GM12891 (cell line): ENCODE measurements at regions not wholly inside any gene's neighbourhood (a gene's known extent, or its start where the extent isn't known, plus 50 kb on each side); places are given as distances from the start of the nearest gene placed in this dataset.

ENCODE experiments used
- DNase-seq: peaks from one replicate; pipeline ENCODE4 v3.0.0; 2011; ENCODE audit warnings: low spot score; ENCODE audit not compliant: insufficient read length
- FAIRE-seq: peaks from 2 replicates; lab custom pipeline; 2011; peaks lifted over from hg19 to GRCh38; lab: Jason Lieb, UNC
- PAX5 ChIP-seq: IDR thresholded peaks from 2 replicates; pipeline ENCODE4 v1.6.1; 2011; ENCODE audit warnings: low read length, moderate library complexity, mild to moderate bottlenecking; ENCODE audit not compliant: insufficient read depth, severe bottlenecking
- POLR2A ChIP-seq: IDR thresholded peaks from 2 replicates; pipeline ENCODE4 v1.6.1; 2011; ENCODE audit warnings: low read depth, low read length, control low read depth
- POLR2AphosphoS5 ChIP-seq: IDR thresholded peaks from 2 replicates; pipeline ENCODE4 v1.6.1; 2011; ENCODE audit warnings: low read depth, low read length, control low read depth
- POU2F2 ChIP-seq: IDR thresholded peaks from 2 replicates; pipeline ENCODE4 v1.6.1; 2011; ENCODE audit warnings: low read depth, mild to moderate bottlenecking, control low read depth, low read length, moderate library complexity
- SPI1 ChIP-seq: IDR thresholded peaks from 2 replicates; pipeline ENCODE4 v1.6.1; 2011; ENCODE audit warnings: low read depth, low read length, control low read depth
- TAF1 ChIP-seq: IDR thresholded peaks from 2 replicates; pipeline ENCODE4 v1.6.1; 2011; ENCODE audit warnings: low read depth, low read length, control low read depth

DNA sequence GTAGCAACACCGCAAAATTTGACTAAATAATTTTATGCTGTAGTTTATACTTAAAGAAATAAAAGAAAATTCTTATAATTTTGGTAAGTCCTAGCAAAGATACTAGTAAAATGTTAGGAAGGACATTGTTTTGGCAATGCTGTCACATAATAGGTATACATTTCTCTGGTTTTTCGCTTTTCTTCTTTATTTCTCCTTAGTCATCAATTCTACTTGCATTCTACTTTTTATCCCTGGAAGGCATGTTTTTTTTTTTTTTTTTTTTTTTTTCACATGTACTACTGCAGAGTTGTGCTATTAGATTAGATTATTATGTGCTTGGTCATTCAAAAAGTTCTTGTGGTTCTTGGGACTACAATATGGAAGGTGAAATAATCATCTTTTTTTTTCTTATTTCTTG lies 1421.2 kb downstream of the SI start:
- TF ChIP-seq TAF1 (no peak), POLR2AphosphoS5 (no peak), SPI1 (no peak), PAX5 (no peak), POU2F2 (no peak), POLR2A (no peak)
- FAIRE-seq (no peak), DNase-seq (no peak)

DNA sequence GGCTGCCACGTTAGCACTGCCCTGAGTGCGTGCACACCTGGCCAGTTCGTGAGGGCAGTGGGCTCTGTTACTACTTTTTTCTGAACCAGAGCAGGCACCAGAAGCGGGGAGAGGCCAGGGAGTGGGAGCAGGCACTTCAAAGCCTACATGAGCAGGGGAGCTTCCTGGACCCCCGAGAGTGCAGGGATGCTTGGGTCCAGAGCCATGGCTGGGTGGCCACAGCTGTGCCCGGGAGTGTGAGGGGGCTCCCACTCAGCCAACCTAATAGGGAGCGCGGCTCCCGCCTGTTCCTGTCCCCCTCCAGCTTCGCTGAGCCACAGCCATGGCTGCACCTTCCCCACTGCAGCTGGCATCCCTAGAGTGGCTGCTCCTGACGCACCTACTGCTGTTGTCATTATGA lies 1423.3 kb downstream of the SI start:
- no peak for TF ChIP-seq TAF1
- no peak for TF ChIP-seq PAX5
- no peak for TF ChIP-seq POLR2AphosphoS5
- TF ChIP-seq SPI1 = no peak
- no peak for TF ChIP-seq POLR2A
- no peak for TF ChIP-seq POU2F2
- FAIRE-seq = no peak
- no peak for DNase-seq

DNA sequence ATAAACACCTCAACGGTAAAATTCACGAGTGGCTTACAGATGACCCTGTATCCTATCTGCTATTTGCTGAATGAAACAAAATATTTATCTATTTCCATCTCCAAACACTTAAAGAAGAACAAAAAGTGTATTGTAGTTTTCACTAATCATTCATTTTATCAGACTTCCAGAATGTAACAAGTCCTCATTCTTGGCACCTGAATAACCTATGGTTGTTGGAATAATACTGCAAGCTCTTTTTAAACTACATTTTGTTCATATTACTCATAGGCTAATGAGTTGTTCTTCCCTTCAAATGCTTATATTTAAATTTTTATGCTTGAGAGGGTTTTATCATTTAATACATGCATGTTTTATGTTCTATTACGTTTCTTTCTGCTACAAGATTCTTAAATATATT lies 1434.1 kb downstream of the SI start:
- FAIRE-seq (no peak), DNase-seq (no peak)
- TF ChIP-seq PAX5 = no peak
- TF ChIP-seq TAF1 = no peak
- no peak for TF ChIP-seq POU2F2
- TF ChIP-seq POLR2A = no peak
- no peak for TF ChIP-seq POLR2AphosphoS5
- no peak for TF ChIP-seq SPI1

DNA sequence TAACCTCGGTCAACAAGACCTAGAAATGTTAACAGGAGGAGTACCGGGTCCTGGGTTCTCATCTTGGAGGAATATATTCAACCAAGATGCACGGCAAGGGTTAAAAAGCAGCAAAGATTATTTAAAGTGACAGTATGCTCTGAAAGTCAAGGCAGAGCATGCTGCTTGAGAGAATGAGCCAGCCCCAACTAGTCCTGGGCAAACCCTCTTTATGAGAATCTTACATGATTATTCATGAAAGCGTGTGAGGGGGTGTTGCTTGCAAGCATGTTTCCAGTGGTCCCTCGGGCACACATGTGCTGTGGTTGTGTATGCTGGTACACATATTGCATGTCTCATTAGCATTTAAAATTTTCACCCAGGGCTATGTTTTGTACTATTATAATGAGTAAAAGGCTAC lies 1445.6 kb downstream of the SI start:
- FAIRE-seq (no peak), DNase-seq (no peak)
- TF ChIP-seq SPI1 = no peak
- TF ChIP-seq POU2F2 = no peak
- TF ChIP-seq POLR2AphosphoS5 = no peak
- no peak for TF ChIP-seq TAF1
- TF ChIP-seq PAX5 = no peak
- TF ChIP-seq POLR2A = no peak

DNA sequence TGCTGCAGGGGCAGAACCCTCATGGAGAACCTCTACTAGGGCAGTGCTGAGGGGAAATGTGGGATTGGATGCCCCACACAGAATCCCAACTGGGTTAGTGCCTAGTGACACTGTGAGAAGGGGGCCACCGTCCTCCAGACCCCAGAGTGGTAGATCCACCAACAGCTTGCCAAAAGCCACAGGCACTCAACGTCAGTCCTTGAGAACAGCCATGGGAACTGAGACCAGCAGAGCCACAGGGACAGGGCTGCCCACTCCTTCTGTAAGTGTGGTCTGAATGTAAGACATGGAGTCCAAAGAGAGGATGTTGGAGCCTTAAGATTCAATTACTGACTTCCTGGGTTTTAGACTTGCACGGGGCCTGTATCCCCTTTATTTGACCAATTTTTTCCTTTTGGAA lies 1451.5 kb downstream of the SI start:
- no peak for TF ChIP-seq SPI1
- TF ChIP-seq PAX5 = no peak
- TF ChIP-seq POLR2A = no peak
- TF ChIP-seq TAF1 = no peak
- TF ChIP-seq POLR2AphosphoS5 = no peak
- no peak for TF ChIP-seq POU2F2
- DNase-seq (no peak), FAIRE-seq (no peak)

DNA sequence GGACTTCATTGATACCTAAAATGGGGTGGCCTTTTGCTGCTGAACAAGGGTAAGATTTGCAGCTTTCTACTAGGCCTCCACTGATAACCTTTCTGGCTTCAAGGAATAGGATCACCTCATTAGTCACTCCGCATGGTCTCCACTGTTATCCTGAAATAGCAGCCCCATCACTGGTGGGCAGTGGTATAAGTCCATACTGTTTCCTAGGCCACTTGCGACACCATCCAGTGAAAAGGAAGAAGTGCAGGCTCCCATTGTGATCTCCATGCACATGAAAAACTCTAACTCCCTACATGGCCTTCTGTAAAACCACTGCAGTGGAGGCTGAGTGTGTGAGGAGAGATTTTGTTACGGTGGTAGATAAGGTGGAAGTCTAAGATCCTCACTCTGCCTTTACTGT lies 1455.9 kb downstream of the SI start:
- no peak for TF ChIP-seq POLR2A
- no peak for TF ChIP-seq POLR2AphosphoS5
- TF ChIP-seq POU2F2 = no peak
- no peak for TF ChIP-seq PAX5
- DNase-seq (no peak), FAIRE-seq (no peak)

DNA sequence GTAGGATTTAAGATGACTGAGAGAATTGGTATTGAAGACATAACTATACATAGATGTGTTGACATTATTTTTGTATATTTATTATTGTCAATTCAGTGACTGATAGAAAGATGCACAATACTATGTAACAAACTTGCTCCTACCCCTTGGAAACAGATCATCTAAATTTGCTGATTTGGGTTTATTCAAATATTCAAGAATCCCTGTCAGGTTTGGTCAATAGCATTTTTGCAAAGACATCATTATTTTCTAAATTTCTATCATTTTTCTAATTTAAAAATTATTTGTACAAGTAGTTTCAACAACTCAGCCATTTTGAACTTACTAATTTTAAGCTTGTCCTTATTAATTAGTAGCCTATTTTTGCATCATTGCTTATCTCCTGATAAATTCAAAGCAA lies 1463.4 kb downstream of the SI start:
- DNase-seq = no peak
- no peak for TF ChIP-seq SPI1
- TF ChIP-seq POLR2A = no peak
- TF ChIP-seq POLR2AphosphoS5 = no peak
- no peak for TF ChIP-seq PAX5
- TF ChIP-seq POU2F2 = no peak
- no peak for TF ChIP-seq TAF1
- no peak for FAIRE-seq

DNA sequence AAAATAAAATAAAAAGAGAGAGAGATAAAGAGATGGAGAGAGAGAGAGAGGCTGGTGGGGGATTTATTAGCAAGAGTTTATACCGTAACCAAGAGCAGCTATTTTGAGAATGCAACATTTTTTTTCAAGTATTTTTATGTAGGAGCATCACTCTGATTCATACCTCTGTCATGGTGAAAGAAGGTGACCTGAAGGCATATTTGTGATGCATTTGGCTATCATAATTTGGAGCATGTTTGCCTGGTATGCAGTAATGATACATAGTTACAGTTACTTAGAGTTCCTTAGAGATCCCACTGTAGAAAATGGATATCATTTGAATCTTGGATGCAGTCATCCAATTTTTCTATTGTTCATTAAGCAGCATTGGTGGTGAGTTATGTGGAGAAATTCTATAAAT lies 1472.4 kb downstream of the SI start:
- no peak for DNase-seq
- no peak for FAIRE-seq
- TF ChIP-seq PAX5 (no peak), SPI1 (no peak), POLR2AphosphoS5 (no peak), POLR2A (no peak), POU2F2 (no peak), TAF1 (no peak)

DNA sequence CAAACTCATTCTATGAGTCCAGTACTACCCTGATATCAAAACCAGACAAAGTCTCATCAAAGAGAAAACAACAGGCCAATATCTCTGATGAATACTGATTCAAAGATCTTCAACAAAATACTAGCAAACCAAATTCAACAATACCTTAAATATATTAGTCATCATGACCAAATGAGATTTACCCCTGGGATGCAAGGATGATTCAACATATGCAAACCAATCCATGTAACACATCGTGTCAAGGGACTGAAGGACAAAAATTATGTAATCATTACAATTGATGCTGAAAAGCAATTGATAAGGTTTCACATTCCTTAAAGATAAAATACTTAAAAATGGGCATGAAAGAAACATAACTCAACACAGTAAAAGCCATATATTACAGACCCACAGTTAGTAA lies 1476.9 kb downstream of the SI start:
- DNase-seq (no peak), FAIRE-seq (no peak)
- TF ChIP-seq POU2F2 = no peak
- no peak for TF ChIP-seq PAX5
- no peak for TF ChIP-seq POLR2AphosphoS5
- TF ChIP-seq TAF1 = no peak
- TF ChIP-seq SPI1 = no peak
- no peak for TF ChIP-seq POLR2A

DNA sequence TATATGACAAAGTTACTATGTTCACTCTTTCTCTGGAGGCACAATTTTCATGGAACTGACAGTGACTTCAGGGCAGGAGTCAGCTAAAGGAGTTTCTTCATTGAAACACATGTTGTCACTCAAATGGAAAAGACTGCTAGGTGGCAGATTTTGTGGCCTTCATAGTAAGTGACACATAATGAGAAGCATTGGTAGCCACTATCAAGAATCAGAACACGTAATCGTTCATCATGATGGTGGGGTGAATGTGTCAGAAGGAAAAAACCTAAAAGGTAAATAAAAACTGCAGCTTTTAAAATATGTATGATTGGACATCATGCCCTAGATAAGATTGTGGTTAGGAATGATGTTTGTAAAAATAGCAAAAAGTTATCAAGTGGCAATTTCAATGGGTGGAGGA lies 1491.0 kb downstream of the SI start:
- no peak for FAIRE-seq
- no peak for TF ChIP-seq POLR2AphosphoS5
- TF ChIP-seq SPI1 = no peak
- no peak for TF ChIP-seq POLR2A
- no peak for TF ChIP-seq POU2F2
- TF ChIP-seq TAF1 = no peak
- no peak for TF ChIP-seq PAX5
- no peak for DNase-seq
